ENCODE measurements at regions not wholly inside any gene's neighbourhood (a gene's known extent, or its start where the extent isn't known, plus 50 kb on each side); places are given as distances from the start of the nearest gene placed in this dataset.

- no peak for TF ChIP-seq TCF12 (IDR thresholded peaks at IDR 0.05; ENCODE audit: low read depth)
- no peak for TF ChIP-seq TAF1 (IDR thresholded peaks at IDR 0.05; ENCODE audit: low read depth)
- TF ChIP-seq CREB1 (IDR thresholded peaks at IDR 0.05; ENCODE audit: low read depth), result no peak
- TF ChIP-seq EP300 (IDR thresholded peaks at IDR 0.05; ENCODE audit: borderline replicate concordance), result no peak
- TF ChIP-seq RAD21 (IDR thresholded peaks at IDR 0.05; ENCODE audit: low read depth), result no peak
- TF ChIP-seq TEAD4 (IDR thresholded peaks at IDR 0.05), result no peak
- TF ChIP-seq FOXM1 (IDR thresholded peaks at IDR 0.05; ENCODE audit: borderline replicate concordance, low read depth), result no peak
- no peak for TF ChIP-seq EGR1 (IDR thresholded peaks at IDR 0.05)
- no peak for TF ChIP-seq YY1 (IDR thresholded peaks at IDR 0.05; ENCODE audit: low read depth)
- TF ChIP-seq USF1 (IDR thresholded peaks at IDR 0.05), result no peak
- no peak for TF ChIP-seq CEBPB (IDR thresholded peaks at IDR 0.05)
- no peak for TF ChIP-seq NFIC (IDR thresholded peaks at IDR 0.05)
- TF ChIP-seq MAX (IDR thresholded peaks at IDR 0.05), result no peak
- TF ChIP-seq REST (IDR thresholded peaks at IDR 0.05; ENCODE audit: low read depth), result no peak
Observed at GRCh38 chr6:71488186-71488585, 199.6 kb downstream of the OGFRL1 start.

Data from Ishikawa (cell line).